CD4-positive, alpha-beta memory T cell (primary cell): ENCODE measurements at regions not wholly inside any gene's neighbourhood (a gene's known extent, or its start where the extent isn't known, plus 50 kb on each side); places are given as distances from the start of the nearest gene placed in this dataset.
"Not testable (repeated sequence)": the region's sequence is repeated elsewhere in the genome, so short reads cannot be mapped to it uniquely, and the experiment has no call there.

Experiments
- CTCF ChIA-PET: fragments of 350-600 bp; sonication (Branson Sonifier 250); formaldehyde crosslinking; loops from one replicate; lab custom pipeline; 2021; ENCODE audit warnings: inconsistent platforms; ENCODE audit not compliant: partially characterized antibody; lab: Charles Lee
- POLR2A ChIA-PET: fragments of 350-600 bp; sonication (Branson Sonifier 250); formaldehyde crosslinking; loops from one replicate; lab custom pipeline; 2021; ENCODE audit not compliant: partially characterized antibody; lab: Charles Lee
- DNase-seq, 5 donors: peaks; one replicate each; pipeline versions ENCODE4 v3.0.0 to v3.0.0-alpha.2; 2020 to 2022; ENCODE audit warnings: mixed read lengths in 1 of 5
- H3K27ac ChIP-seq: one replicate; pipeline ENCODE4 v1.7.0; 2013; ENCODE audit warnings: low read depth, low read length
- H3K27me3 ChIP-seq: 2 replicates; pipeline ENCODE4 v1.7.0; 2013; ENCODE audit warnings: mild to moderate bottlenecking, low read length, moderate library complexity; ENCODE audit not compliant: insufficient read depth
- H3K36me3 ChIP-seq: 2 replicates; pipeline ENCODE4 v1.7.0; 2013; ENCODE audit warnings: mild to moderate bottlenecking, low read length, moderate library complexity; ENCODE audit not compliant: insufficient read depth
- H3K4me1 ChIP-seq: 2 replicates; pipeline ENCODE4 v1.7.0; 2013; ENCODE audit warnings: mild to moderate bottlenecking, low read length, moderate library complexity; ENCODE audit not compliant: insufficient read depth
- H3K4me3 ChIP-seq, 2 donors: one replicate each; pipeline ENCODE4 v1.7.0; 2013; ENCODE audit warnings: low read length in 2 of 2, mild to moderate bottlenecking in 1 of 2
- H3K9me3 ChIP-seq, 2 donors: one replicate each; pipeline ENCODE4 v1.7.0; 2013; ENCODE audit warnings: low read length in 2 of 2, control low read depth in 1 of 2; ENCODE audit not compliant: control insufficient read depth in 1 of 2
- H3K27ac Mint-ChIP-seq, 7 donors: one replicate each; pipeline ENCODE4 v1.8.0; 2020 to 2021; ENCODE audit warnings: mixed read lengths in 7 of 7, mild to moderate bottlenecking in 6 of 7, inconsistent platforms in 3 of 7, moderate library complexity in 3 of 7
- H3K27me3 Mint-ChIP-seq, 2 donors: one replicate each; pipeline ENCODE4 v1.8.0; 2020 to 2021; ENCODE audit warnings: mixed read lengths in 2 of 2
- H3K36me3 Mint-ChIP-seq, 2 donors: one replicate each; pipeline ENCODE4 v1.8.0; 2020 to 2021; ENCODE audit warnings: mixed read lengths in 2 of 2, inconsistent platforms in 1 of 2, mild to moderate bottlenecking in 1 of 2
- H3K4me1 Mint-ChIP-seq, 4 donors: one replicate each; pipeline ENCODE4 v1.8.0; 2020 to 2021; ENCODE audit warnings: mixed read lengths in 4 of 4, mild to moderate bottlenecking in 1 of 4
- H3K4me3 Mint-ChIP-seq, 8 donors: one replicate each; pipeline ENCODE4 v1.8.0; 2020 to 2021; ENCODE audit warnings: mixed read lengths in 8 of 8, mild to moderate bottlenecking in 7 of 8, moderate library complexity in 6 of 8, inconsistent platforms in 3 of 8
- H3K9me3 Mint-ChIP-seq, 8 donors: one replicate each; pipeline ENCODE4 v1.8.0; 2020 to 2021; ENCODE audit warnings: mixed read lengths in 8 of 8, mild to moderate bottlenecking in 5 of 8, inconsistent platforms in 3 of 8, moderate library complexity in 1 of 8
- intact Hi-C: fragments of 100-400 bp; cut with micrococcal nuclease; formaldehyde crosslinking; loops from one replicate; pipeline ENCODE4 v1.15.1; 2023

DNA sequence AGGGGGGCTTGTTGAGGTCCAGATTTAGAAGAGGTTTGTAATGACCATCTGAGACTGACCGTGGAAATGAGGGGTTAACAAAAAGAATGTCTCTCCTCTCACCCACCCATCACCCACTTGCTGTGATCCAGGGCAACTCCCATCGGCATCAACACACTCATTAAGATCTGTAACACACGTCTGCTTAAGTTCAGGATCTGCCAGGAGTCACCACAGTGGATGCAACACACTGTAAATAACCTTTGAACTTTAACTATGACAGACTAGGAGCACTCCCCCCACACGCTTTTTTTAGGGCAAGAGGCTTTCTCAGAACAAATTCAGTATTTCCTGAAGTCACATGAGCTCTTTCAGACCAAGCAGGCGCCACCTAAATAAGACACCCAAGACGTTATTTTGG is 301.9 kb downstream of the ANAPC1 start:
- CTCF ChIA-PET, H3K27ac ChIP-seq, POLR2A ChIA-PET, H3K36me3 Mint-ChIP-seq, H3K36me3 ChIP-seq, H3K9me3 Mint-ChIP-seq, H3K4me3 Mint-ChIP-seq, H3K9me3 ChIP-seq, H3K27me3 Mint-ChIP-seq, DNase-seq, H3K4me1 ChIP-seq, H3K27me3 ChIP-seq, H3K4me1 Mint-ChIP-seq, intact Hi-C loops, H3K27ac Mint-ChIP-seq, H3K4me3 ChIP-seq: not testable (repeated sequence)

- H3K4me1 ChIP-seq, CTCF ChIA-PET, H3K27me3 ChIP-seq, intact Hi-C loops, H3K27ac ChIP-seq, H3K36me3 Mint-ChIP-seq, H3K4me3 ChIP-seq, H3K9me3 ChIP-seq, H3K9me3 Mint-ChIP-seq, H3K27ac Mint-ChIP-seq, H3K36me3 ChIP-seq, H3K4me1 Mint-ChIP-seq, H3K4me3 Mint-ChIP-seq, POLR2A ChIA-PET, DNase-seq, H3K27me3 Mint-ChIP-seq: not testable (repeated sequence)
These were observed 300.5 kb downstream of the ANAPC1 start for GRCh38 chr2:111583480-111583879.

DNA sequence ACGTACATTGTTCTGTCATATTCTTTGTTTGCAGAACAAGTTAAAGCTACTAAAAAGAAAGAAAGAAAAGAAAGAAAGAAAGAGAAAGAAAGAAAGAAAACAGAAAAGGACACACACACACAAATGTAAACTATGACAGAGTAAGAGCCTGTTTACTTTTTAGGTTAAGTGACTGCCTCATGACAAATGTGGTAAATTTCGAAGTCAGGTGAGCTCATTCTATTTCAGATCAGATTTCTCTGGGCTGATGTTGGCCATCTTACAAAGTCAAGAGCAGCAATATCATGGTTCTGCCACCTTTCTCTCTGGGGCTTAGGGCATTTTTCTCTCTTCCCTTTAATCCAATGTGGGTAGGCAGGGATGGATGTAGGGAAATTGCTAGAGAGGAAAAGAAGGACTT is 299.5 kb downstream of the ANAPC1 start:
- H3K36me3 ChIP-seq, H3K27me3 Mint-ChIP-seq, H3K36me3 Mint-ChIP-seq, H3K27me3 ChIP-seq, DNase-seq, H3K4me3 ChIP-seq, H3K9me3 Mint-ChIP-seq, H3K4me1 Mint-ChIP-seq, H3K9me3 ChIP-seq, H3K27ac ChIP-seq, POLR2A ChIA-PET, H3K27ac Mint-ChIP-seq, H3K4me1 ChIP-seq, intact Hi-C loops, H3K4me3 Mint-ChIP-seq, CTCF ChIA-PET: not testable (repeated sequence)

DNA sequence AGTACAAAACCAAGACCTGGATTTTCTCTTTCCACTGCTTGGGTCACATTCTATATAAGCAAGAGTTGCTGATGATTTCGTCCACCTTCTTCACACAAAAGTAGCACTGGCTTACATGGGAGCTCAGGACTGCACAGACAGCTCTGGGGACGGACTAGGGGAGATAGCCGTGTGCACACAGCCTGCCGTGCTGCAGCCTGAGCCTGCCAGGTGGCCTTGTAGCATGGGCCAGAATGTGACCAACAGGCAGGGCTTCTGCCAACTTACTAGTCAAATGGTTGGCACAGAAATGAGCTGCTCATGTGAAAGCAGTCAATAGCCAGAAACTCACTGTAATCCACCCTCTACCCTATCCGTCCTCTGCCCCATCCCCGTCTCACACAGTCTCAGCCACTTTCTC is 299.0 kb downstream of the ANAPC1 start:
- H3K36me3 ChIP-seq, H3K27ac ChIP-seq, H3K4me1 ChIP-seq, POLR2A ChIA-PET, H3K4me3 ChIP-seq, H3K9me3 Mint-ChIP-seq, H3K4me3 Mint-ChIP-seq, H3K27ac Mint-ChIP-seq, H3K27me3 ChIP-seq, H3K4me1 Mint-ChIP-seq, intact Hi-C loops, CTCF ChIA-PET, H3K27me3 Mint-ChIP-seq, DNase-seq, H3K9me3 ChIP-seq, H3K36me3 Mint-ChIP-seq: not testable (repeated sequence)

GRCh38 chr2:111586014-111586413 is 298.0 kb downstream of the ANAPC1 start:
- H3K4me3 ChIP-seq, H3K27ac Mint-ChIP-seq, H3K4me1 Mint-ChIP-seq, H3K4me1 ChIP-seq, H3K27me3 Mint-ChIP-seq, H3K9me3 ChIP-seq, H3K36me3 Mint-ChIP-seq, CTCF ChIA-PET, H3K27me3 ChIP-seq, DNase-seq, H3K27ac ChIP-seq, POLR2A ChIA-PET, intact Hi-C loops, H3K4me3 Mint-ChIP-seq, H3K9me3 Mint-ChIP-seq, H3K36me3 ChIP-seq: not testable (repeated sequence)

- CTCF ChIA-PET, H3K27ac ChIP-seq, H3K4me3 Mint-ChIP-seq, H3K36me3 ChIP-seq, H3K27ac Mint-ChIP-seq, H3K9me3 ChIP-seq, H3K4me1 ChIP-seq, POLR2A ChIA-PET, H3K27me3 ChIP-seq, DNase-seq, H3K27me3 Mint-ChIP-seq, intact Hi-C loops, H3K9me3 Mint-ChIP-seq, H3K4me3 ChIP-seq, H3K4me1 Mint-ChIP-seq, H3K36me3 Mint-ChIP-seq: not testable (repeated sequence)
These were observed 288.9 kb downstream of the ANAPC1 start for GRCh38 chr2:111595072-111595471.

- DNase-seq, POLR2A ChIA-PET, H3K4me1 ChIP-seq, H3K4me3 Mint-ChIP-seq, H3K36me3 Mint-ChIP-seq, H3K27ac Mint-ChIP-seq, intact Hi-C loops, H3K4me3 ChIP-seq, H3K4me1 Mint-ChIP-seq, H3K36me3 ChIP-seq, H3K27me3 Mint-ChIP-seq, H3K27me3 ChIP-seq, H3K27ac ChIP-seq, H3K9me3 ChIP-seq, CTCF ChIA-PET, H3K9me3 Mint-ChIP-seq: not testable (repeated sequence)
These were observed 286.9 kb downstream of the ANAPC1 start for GRCh38 chr2:111596808-111597705.

DNA sequence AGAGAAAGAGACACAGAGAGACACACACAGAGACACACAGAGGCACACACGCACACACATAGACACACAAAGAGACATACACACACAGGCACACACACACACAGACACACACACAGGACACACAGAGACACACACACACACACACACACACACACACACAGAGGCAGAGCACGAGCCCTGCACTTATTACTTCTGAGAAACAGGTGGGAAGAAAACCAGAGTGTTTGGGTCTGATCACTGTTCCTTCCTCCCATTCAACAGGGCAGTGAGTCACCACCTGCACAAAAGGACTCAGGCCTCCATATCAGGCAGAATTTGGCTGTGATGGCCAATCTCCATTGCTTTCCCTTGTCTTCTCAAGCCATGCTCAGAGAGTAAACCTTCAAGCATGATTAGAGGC is 285.0 kb downstream of the ANAPC1 start:
- H3K36me3 ChIP-seq, POLR2A ChIA-PET, H3K4me3 ChIP-seq, intact Hi-C loops, H3K27me3 ChIP-seq, H3K4me3 Mint-ChIP-seq, H3K9me3 Mint-ChIP-seq, H3K9me3 ChIP-seq, DNase-seq, H3K27ac ChIP-seq, H3K27me3 Mint-ChIP-seq, H3K27ac Mint-ChIP-seq, H3K4me1 ChIP-seq, H3K4me1 Mint-ChIP-seq, CTCF ChIA-PET, H3K36me3 Mint-ChIP-seq: not testable (repeated sequence)
